GM19023 (cell line): ENCODE measurements at regions not wholly inside any gene's neighbourhood (a gene's known extent, or its start where the extent isn't known, plus 50 kb on each side); places are given as distances from the start of the nearest gene placed in this dataset.
A peak's percentile ranks its signal among the peaks of the same experiment; 100 is the strongest.

ENCODE experiments used
- ATAC-seq: cut with Tn5 transposase; IDR thresholded peaks from one replicate; pipeline ENCODE4 v1.9.1; 2021; ENCODE audit warnings: mild to moderate bottlenecking, moderate library complexity; ENCODE audit not compliant: unreplicated experiment

- no peak for ATAC-seq
Observed at GRCh38 chr6:153275997-153276396, 144.9 kb upstream of the RGS17 start.

- ATAC-seq, result no peak
Observed at GRCh38 chr6:153272201-153272980, 141.3 kb upstream of the RGS17 start.

GRCh38 chr6:153263489-153263888 lies 132.4 kb upstream of the RGS17 start:
- ATAC-seq, result no peak

DNA sequence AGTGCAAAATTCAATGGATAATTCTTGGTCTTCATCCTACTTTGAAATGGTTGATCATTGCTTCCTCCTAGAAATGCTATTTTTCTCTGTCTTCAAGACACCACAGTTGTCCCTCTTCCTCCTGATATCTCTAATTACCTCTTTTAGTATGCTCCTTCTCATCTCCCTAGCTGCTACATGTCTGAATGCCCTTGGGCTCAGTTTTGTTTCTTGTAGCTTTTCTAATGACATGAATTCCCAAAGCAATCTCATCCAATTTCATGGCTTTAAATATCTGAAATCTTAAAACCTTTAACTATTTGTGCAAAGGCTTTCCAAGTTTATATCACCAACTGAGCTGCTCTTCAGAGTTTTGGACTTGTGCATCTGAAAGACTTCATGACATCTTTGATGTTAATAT lies 120.2 kb upstream of the RGS17 start:
- no peak for ATAC-seq

DNA sequence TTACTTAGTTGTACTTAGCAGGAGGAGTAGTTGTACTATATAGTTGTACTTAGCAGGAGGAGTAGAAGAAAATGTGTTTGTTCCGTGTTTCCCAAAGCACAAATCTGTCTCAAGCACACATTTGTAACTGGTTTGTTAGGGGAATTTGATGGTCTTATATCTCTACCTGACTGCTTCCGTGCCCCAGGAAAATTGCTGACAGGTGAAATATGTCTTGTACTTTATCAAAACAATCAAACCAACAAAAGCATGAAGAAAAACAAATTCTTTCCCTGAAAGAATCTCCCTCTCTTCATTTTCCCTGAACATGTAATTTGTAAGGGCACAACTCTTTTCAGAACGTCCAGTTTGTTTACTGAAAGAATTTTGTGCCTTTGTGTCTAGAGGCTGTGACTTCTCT lies 106.6 kb upstream of the RGS17 start:
- no peak for ATAC-seq

DNA sequence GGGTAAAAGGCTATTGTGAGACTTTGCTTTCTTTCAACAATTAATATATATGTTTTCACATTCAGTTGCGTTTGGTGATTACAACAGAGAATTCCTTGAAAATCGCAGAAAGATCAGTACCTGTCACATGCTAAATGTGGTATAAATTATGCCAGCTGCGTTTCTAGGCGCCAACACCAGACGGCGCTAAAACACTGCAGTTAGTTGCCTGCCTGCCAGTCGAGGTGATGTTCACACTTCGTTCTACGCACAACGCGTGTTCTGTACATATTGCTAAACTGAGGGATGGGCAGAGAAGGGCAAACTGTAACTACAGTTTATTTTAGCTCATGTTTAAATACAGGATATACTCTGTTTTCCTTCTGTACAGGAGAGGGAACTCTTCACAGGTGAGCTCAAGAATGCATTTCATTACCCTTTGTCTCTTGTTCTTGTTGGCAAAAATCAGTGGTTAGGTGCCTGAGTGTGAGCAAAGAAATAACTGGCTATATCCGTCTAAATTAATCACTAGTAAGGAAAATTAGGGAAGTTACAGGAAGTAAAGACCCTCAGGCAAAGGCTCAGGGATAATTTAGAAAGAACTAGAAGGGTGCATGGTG lies 100.1 kb upstream of the RGS17 start:
- no peak for ATAC-seq

DNA sequence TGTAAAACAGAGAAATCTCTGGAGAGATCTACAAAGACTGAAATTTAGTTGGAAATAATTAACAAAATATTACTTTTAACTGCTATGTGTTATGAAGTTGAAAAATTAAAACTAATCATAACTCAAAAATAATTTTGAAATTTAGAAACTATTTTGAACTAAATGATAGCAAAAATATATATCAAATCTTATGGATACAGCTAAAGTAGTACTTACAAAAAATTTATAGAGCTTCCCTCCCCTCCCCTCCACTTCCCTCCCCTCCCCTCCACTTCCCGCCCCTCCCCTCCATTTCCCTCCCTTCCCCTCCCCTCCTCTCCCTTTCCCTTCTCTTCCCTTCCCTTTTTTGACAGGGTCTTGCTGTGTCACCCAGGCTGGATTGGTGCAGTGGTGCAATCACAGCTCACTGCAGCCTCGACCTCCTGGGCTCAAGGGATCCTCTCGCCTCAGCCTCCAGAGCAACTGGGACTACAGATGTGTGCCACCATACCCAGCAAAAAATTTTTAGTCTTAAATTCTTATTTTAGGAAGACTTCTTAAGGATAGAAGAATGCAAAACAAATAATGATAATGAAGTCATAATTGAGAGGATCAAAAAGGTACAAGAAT lies 87.2 kb upstream of the RGS17 start:
- ATAC-seq, result no peak

DNA sequence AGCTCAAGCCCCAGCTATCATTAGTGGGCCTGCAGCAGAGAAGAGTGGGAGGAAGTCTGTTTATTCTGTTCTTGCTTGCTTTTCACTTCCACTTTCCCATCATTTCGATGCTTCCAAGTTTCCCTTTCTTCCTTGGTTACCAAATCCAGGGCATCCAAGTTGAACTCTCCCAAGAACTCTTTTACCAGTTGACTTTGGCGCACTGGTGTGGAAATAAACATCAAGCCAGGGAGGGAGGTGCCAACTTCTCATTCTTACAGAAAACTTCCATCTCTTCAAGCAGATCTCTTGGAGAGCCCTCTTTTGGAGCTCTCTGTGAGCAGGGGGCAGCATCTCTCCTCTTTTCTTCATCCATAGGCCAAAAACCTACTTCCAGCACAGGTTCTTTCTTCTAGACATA lies 85.7 kb upstream of the RGS17 start:
- ATAC-seq, result no peak

DNA sequence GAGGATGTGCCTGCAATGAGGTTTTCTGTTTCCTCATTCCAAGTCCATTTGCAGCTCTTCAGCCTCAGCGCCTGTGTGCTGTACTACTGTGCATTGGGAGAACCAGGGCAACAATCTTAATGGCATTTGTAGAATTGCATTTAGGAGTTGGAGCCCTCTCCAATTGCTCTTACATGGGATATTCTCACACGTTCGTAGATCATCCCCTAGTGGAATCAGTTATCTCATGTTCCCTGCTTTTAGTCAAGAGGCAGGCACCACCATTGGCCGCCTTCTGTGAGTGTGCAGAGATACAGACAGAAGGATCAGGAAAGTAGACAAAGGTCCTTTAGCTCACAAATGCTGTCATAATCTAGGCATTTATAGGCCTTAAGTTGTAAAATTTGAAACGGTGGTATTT lies 84.2 kb upstream of the RGS17 start:
- no peak for ATAC-seq

- no peak for ATAC-seq
Observed at GRCh38 chr6:153214436-153214835, 83.4 kb upstream of the RGS17 start.

- ATAC-seq, result peak; percentile 66
Observed at GRCh38 chr6:153210083-153210482, 79.0 kb upstream of the RGS17 start.

- ATAC-seq, result no peak
Observed at GRCh38 chr6:153208706-153209105, 77.6 kb upstream of the RGS17 start.

- ATAC-seq, result no peak
Observed at GRCh38 chr6:153207617-153208016, 76.5 kb upstream of the RGS17 start.

- ATAC-seq, result no peak
Observed at GRCh38 chr6:153207006-153207405, 75.9 kb upstream of the RGS17 start.

- no peak for ATAC-seq
Observed at GRCh38 chr6:153192943-153193885, 62.1 kb upstream of the RGS17 start.

DNA sequence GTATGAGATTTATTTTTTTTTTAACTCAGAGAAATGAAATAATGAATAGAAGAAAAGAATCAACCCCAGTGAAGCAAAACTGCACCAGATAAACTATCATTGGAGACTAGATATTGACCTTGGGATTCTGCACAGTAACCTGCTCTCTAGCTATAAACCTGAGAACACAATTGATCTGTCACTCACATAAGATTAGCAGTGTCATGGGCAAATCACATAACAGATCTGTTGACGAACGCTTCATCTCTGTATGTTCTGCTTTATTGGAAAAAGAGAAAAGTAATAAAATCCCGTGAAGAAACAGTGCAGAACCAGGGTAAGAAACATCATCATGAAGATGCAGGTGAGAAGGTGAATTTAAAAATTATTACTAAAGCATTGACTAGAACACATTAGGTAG lies 52.8 kb upstream of the RGS17 start:
- no peak for ATAC-seq
